ENCODE measurements at regions not wholly inside any gene's neighbourhood (a gene's known extent, or its start where the extent isn't known, plus 50 kb on each side); places are given as distances from the start of the nearest gene placed in this dataset.

- no peak for TF ChIP-seq CTCF (IDR thresholded peaks at IDR 0.05)
- no peak for TF ChIP-seq SP1 (CRISPR knock-in tag; conservative IDR thresholded peaks at IDR 0.05)
- TF ChIP-seq PRRX2 (CRISPR knock-in tag; IDR thresholded peaks at IDR 0.05): no peak
- TF ChIP-seq SMAD4 (CRISPR knock-in tag; IDR thresholded peaks at IDR 0.05): no peak
- TF ChIP-seq CBFB (CRISPR knock-in tag; IDR thresholded peaks at IDR 0.05; ENCODE audit: low read depth): no peak
- TF ChIP-seq E2F4 (CRISPR knock-in tag; IDR thresholded peaks at IDR 0.05; ENCODE audit: borderline replicate concordance, low read depth): no peak
- no peak for TF ChIP-seq MAX (CRISPR knock-in tag; IDR thresholded peaks at IDR 0.05)
- no peak for TF ChIP-seq ZNF281 (CRISPR knock-in tag; IDR thresholded peaks at IDR 0.05)
Measured at GRCh38 chr6:148087659-148088058, 255.0 kb upstream of the SASH1 start.
